Adrenal gland (tissue), 9 donors: ENCODE measurements at regions not wholly inside any gene's neighbourhood (a gene's known extent, or its start where the extent isn't known, plus 50 kb on each side); places are given as distances from the start of the nearest gene placed in this dataset.

Experiments used
- DNase-seq, 7 donors: peaks; one replicate each; pipeline ENCODE4 v3.0.0-alpha.2; 2019 to 2020
- H3K27ac ChIP-seq, 5 donors: fragments of 200-600 bp; sonication (generic) in 4 of 5; 1 replicate in 3 of 5; 2 replicates in 2 of 5; pipeline versions ENCODE4 v1.5.1 to v1.8.0; 2016 to 2020; ENCODE audit warnings: mild to moderate bottlenecking in 1 of 5
- H3K27me3 ChIP-seq: fragments of 200-600 bp; 2 replicates; pipeline ENCODE4 v1.8.0; 2021
- H3K36me3 ChIP-seq, 2 donors: fragments of 200-600 bp; replicated peaks in 1 of 2; 1 replicate in 1 of 2; 2 replicates in 1 of 2; pipeline versions ENCODE4 v1.5.1 to v1.8.0; 2018 to 2022
- H3K4me1 ChIP-seq, 2 donors: fragments of 200-600 bp; replicated peaks in 1 of 2; 1 replicate in 1 of 2; 2 replicates in 1 of 2; pipeline versions ENCODE4 v1.5.1 to v1.8.0; 2018 to 2021
- H3K4me3 ChIP-seq, 4 donors: fragments of 200-600 bp; sonication (generic) in 3 of 4; one replicate each; pipeline ENCODE4 v1.5.1; 2016 to 2018
- H3K9me3 ChIP-seq, 3 donors: fragments of 200-600 bp; sonication (generic) in 1 of 3; replicated peaks in 1 of 3; 1 replicate in 2 of 3; 2 replicates in 1 of 3; pipeline versions ENCODE4 v1.5.1 to v1.8.0; 2016 to 2021
- CTCF ChIP-seq, 6 experiments: fragments of 450-650 bp in 4 of 6; fragments of 200-600 bp in 2 of 6; sonication (generic) in 1 of 6; IDR thresholded peaks; 1 replicate in 5 of 6; 2 replicates in 1 of 6; pipeline versions ENCODE4 v1.5.1 to v1.8.0; 2016 to 2021; ENCODE audit warnings: antibody characterized with exemption in 6 of 6, mild to moderate bottlenecking in 2 of 6, moderate library complexity in 1 of 6
- POLR2A ChIP-seq, 2 donors: fragments of 450-650 bp; IDR thresholded peaks; one replicate each; pipeline ENCODE4 v1.6.1; 2017; ENCODE audit warnings: antibody characterized with exemption in 2 of 2, mild to moderate bottlenecking in 2 of 2, moderate library complexity in 1 of 2
- WGBS, 4 donors: extraction: QIAGEN DNeasy Blood & Tissue Kit in 2 of 4; methylation state at CpG; one replicate each; pipeline versions ENCODE4 v1.1.5 to v1.1.7; 2013 to 2017; 5-methylcytosine and 5-hydroxymethylcytosine counted together
- intact Hi-C, 2 donors: fragments of 100-400 bp; cut with DNase I; formaldehyde crosslinking; loops; one replicate each; pipeline versions ENCODE4 v1.14.1 to v1.15.0; 2022 to 2023
- donor health status: healthy with polysubstance abuse.
- donor health status: Bipolar disorder and iron deficiency.
- donor health status: DM: yes; HTN: yes; CAD: no.
- donor health status: DM: no; HTN: no; CAD: no.
- donor health status: DM: no; HTN: no; CAD: no.

- peak overlapping the region; percentile 45 to 95 (median 65) for H3K27ac ChIP-seq
- H3K4me1 ChIP-seq = peaks cover 19 to 31% of the 10 kb centered on the region in 2 donors
Observed at GRCh38 chr6:166005944-166006899, 161.4 kb downstream of the TBXT start.

GRCh38 chr6:166005401-166005943, 162.2 kb downstream of the TBXT start:
- 5 to 8% (median 7%) methylated on average over 12 to 21 of the region's 21 CpGs for WGBS, 4 donors
- intact Hi-C loops = no loop called here
- Histone ChIP-seq H3K27ac (peak overlapping the region; percentile 3 to 95 (median 59)), H3K4me1 (peaks cover 19 to 31% of the 10 kb centered on the region in 2 donors), H3K36me3 (no peaks in the 10 kb centered on the region), H3K9me3 (no peaks in the 10 kb centered on the region), H3K27me3 (no peaks in the 10 kb centered on the region), H3K4me3 (peak overlapping the region in 2 of 4 donors; percentile 50 to 53)
- DNase-seq = peak; percentile 60 to 85 (median 69)
- peak; percentile 9 to 51 for TF ChIP-seq POLR2A (IDR thresholded peaks at IDR 0.05)
- TF ChIP-seq CTCF (IDR thresholded peaks at IDR 0.05) = no peak

More at GRCh38 chr6:166005944-166006899, 161.4 kb downstream of the TBXT start:
- H3K4me3 ChIP-seq = peak overlapping the region in 2 of 4 donors; percentile 50 to 53
- TF ChIP-seq CTCF (IDR thresholded peaks at IDR 0.05) (no peak), POLR2A (IDR thresholded peaks at IDR 0.05) (peak in 1 of 2 donors; percentile 20)
- DNase-seq = peak; percentile 61 to 88 (median 81)
- WGBS, 4 donors = 1 to 2% (median 1%) methylated on average over 28 to 47 of the region's 47 CpGs
- intact Hi-C loops = no loop called here
- no peaks in the 10 kb centered on the region for H3K27me3 ChIP-seq
- H3K36me3 ChIP-seq = no peaks in the 10 kb centered on the region
- no peaks in the 10 kb centered on the region for H3K9me3 ChIP-seq

GRCh38 chr6:166004876-166005275, 162.8 kb downstream of the TBXT start:
- intact Hi-C loops = no loop called here
- peak overlapping the region in 3 of 5 donors; percentile 59 to 95 (median 91) for H3K27ac ChIP-seq
- no peak overlapping the region for H3K4me3 ChIP-seq
- no peaks in the 10 kb centered on the region for H3K27me3 ChIP-seq
- peaks cover 19 to 31% of the 10 kb centered on the region in 2 donors for H3K4me1 ChIP-seq
- 84 to 90% (median 87%) methylated on average over 12 of the region's 12 CpGs for WGBS, 4 donors
- no peak for DNase-seq
- TF ChIP-seq POLR2A (IDR thresholded peaks at IDR 0.05) (no peak), CTCF (IDR thresholded peaks at IDR 0.05) (no peak)
- no peaks in the 10 kb centered on the region for H3K36me3 ChIP-seq
- H3K9me3 ChIP-seq = no peaks in the 10 kb centered on the region

GRCh38 chr6:166004471-166004870, 163.2 kb downstream of the TBXT start:
- Histone ChIP-seq H3K4me3 (no peak overlapping the region), H3K27me3 (no peaks in the 10 kb centered on the region), H3K36me3 (no peaks in the 10 kb centered on the region), H3K9me3 (no peaks in the 10 kb centered on the region), H3K27ac (peak overlapping the region in 1 of 5 donors; percentile 91), H3K4me1 (peaks cover 19 to 31% of the 10 kb centered on the region in 2 donors)
- no peak for DNase-seq
- TF ChIP-seq CTCF (IDR thresholded peaks at IDR 0.05) = no peak
- TF ChIP-seq POLR2A (IDR thresholded peaks at IDR 0.05) = no peak
- WGBS, 4 donors = 73 to 83% (median 78%) methylated on average over 9 of the region's 9 CpGs
- intact Hi-C loops = no loop called here
